Mucosa of gallbladder (tissue), 1 donor: ENCODE measurements at regions not wholly inside any gene's neighbourhood (a gene's known extent, or its start where the extent isn't known, plus 50 kb on each side); places are given as distances from the start of the nearest gene placed in this dataset.
"Not testable (repeated sequence)": the region's sequence is repeated elsewhere in the genome, so short reads cannot be mapped to it uniquely, and the experiment has no call there.

Experiments
- DNase-seq: peaks from one replicate; pipeline ENCODE4 v3.0.0-alpha.2; 2020; ENCODE audit warnings: low spot score
- donor health status: DM: no; HTN: no; CAD: no.

GRCh38 chr10:65762311-65762710 lies 1163.5 kb upstream of the LRRTM3 start:
- DNase-seq, result no peak

GRCh38 chr10:65765006-65765541 lies 1160.8 kb upstream of the LRRTM3 start:
- no peak for DNase-seq

GRCh38 chr10:65769828-65770227 lies 1156.0 kb upstream of the LRRTM3 start:
- DNase-seq, result no peak

- DNase-seq, result no peak
Observed at GRCh38 chr10:65778753-65779152, 1147.1 kb upstream of the LRRTM3 start.

- no peak for DNase-seq
Observed at GRCh38 chr10:65779985-65780384, 1145.9 kb upstream of the LRRTM3 start.

GRCh38 chr10:65786279-65786678 lies 1139.6 kb upstream of the LRRTM3 start:
- no peak for DNase-seq

GRCh38 chr10:65787571-65787970 lies 1138.3 kb upstream of the LRRTM3 start:
- DNase-seq, result no peak

GRCh38 chr10:65788271-65788670 lies 1137.6 kb upstream of the LRRTM3 start:
- DNase-seq, result no peak

- DNase-seq, result no peak
Observed at GRCh38 chr10:65791979-65792378, 1133.9 kb upstream of the LRRTM3 start.

GRCh38 chr10:65793738-65794425 lies 1132.0 kb upstream of the LRRTM3 start:
- DNase-seq, result peak; percentile 70

- DNase-seq, result not testable (repeated sequence)
Observed at GRCh38 chr10:65794861-65795260, 1131.0 kb upstream of the LRRTM3 start.

GRCh38 chr10:65796472-65796871 lies 1129.4 kb upstream of the LRRTM3 start:
- DNase-seq, result no peak

- no peak for DNase-seq
Observed at GRCh38 chr10:65798133-65798532, 1127.7 kb upstream of the LRRTM3 start.

- no peak for DNase-seq
Observed at GRCh38 chr10:65802391-65802790, 1123.4 kb upstream of the LRRTM3 start.

- DNase-seq, result no peak
Observed at GRCh38 chr10:65805511-65805910, 1120.3 kb upstream of the LRRTM3 start.

- no peak for DNase-seq
Observed at GRCh38 chr10:65805993-65806392, 1119.8 kb upstream of the LRRTM3 start.

GRCh38 chr10:65808687-65809333 lies 1117.0 kb upstream of the LRRTM3 start:
- DNase-seq, result no peak

- no peak for DNase-seq
Observed at GRCh38 chr10:65811931-65812525, 1113.8 kb upstream of the LRRTM3 start.

GRCh38 chr10:65816536-65816935 lies 1109.3 kb upstream of the LRRTM3 start:
- DNase-seq, result no peak

- DNase-seq, result no peak
Observed at GRCh38 chr10:65818990-65819389, 1106.8 kb upstream of the LRRTM3 start.

- DNase-seq, result no peak
Observed at GRCh38 chr10:65827359-65827758, 1098.5 kb upstream of the LRRTM3 start.

GRCh38 chr10:65838811-65839210 lies 1087.0 kb upstream of the LRRTM3 start:
- DNase-seq, result no peak

- DNase-seq, result no peak
Observed at GRCh38 chr10:65843203-65843602, 1082.6 kb upstream of the LRRTM3 start.
